ENCODE measurements at regions not wholly inside any gene's neighbourhood (a gene's known extent, or its start where the extent isn't known, plus 50 kb on each side); places are given as distances from the start of the nearest gene placed in this dataset.

GRCh38 chr18:10319026-10319425, 135.4 kb upstream of the APCDD1 start:
- Histone ChIP-seq H3K27ac (ENCODE audit: low read depth in 1 of 2, low read length in 2 of 2) (no peak overlapping the region), H3K4me3 (ENCODE audit: low read length) (no peak overlapping the region), H3K36me3 (ENCODE audit: insufficient read depth, low read length) (no peaks in the 10 kb centered on the region), H3K27me3 (ENCODE audit: control insufficient read depth in 1 of 2, insufficient read depth in 2 of 2, low read length in 2 of 2) (no peaks in the 10 kb centered on the region), H3K9me3 (ENCODE audit: control insufficient read depth in 1 of 2, insufficient read depth in 1 of 2, low read length in 2 of 2) (peaks cover 0 to 4% of the 10 kb centered on the region in 2 experiments), H3K4me1 (ENCODE audit: insufficient read depth, low read length) (no peaks in the 10 kb centered on the region)
- POLR2A ChIA-PET = no interaction called here
- no peaks in the 10 kb centered on the region for H3K4me1 Mint-ChIP-seq (ENCODE audit: low read depth)
- no peak for TF ChIP-seq CTCF (IDR thresholded peaks at IDR 0.05)
- no peaks in the 10 kb centered on the region for H3K9me3 Mint-ChIP-seq
- H3K4me3 Mint-ChIP-seq = no peak overlapping the region
- intact Hi-C loops (cut with DNase I, micrococcal nuclease) = no loop called here
- CTCF ChIA-PET = no interaction called here
- no peak for ATAC-seq (ENCODE audit: poor library complexity)
- no peak overlapping the region for H3K27ac Mint-ChIP-seq
- no peak for DNase-seq
- H3K27me3 Mint-ChIP-seq = no peaks in the 10 kb centered on the region
- H3K36me3 Mint-ChIP-seq (ENCODE audit: low read depth) = no peaks in the 10 kb centered on the region

- TF ChIP-seq CTCF (IDR thresholded peaks at IDR 0.05) = no peak
- no peak overlapping the region for H3K4me3 ChIP-seq (ENCODE audit: low read length)
- H3K4me1 ChIP-seq (ENCODE audit: insufficient read depth, low read length) = no peaks in the 10 kb centered on the region
- ChIA-PET POLR2A (no interaction called here), CTCF (no interaction called here)
- intact Hi-C loops (cut with DNase I, micrococcal nuclease) = no loop called here
- H3K9me3 ChIP-seq (ENCODE audit: control insufficient read depth in 1 of 2, insufficient read depth in 1 of 2, low read length in 2 of 2) = no peaks in the 10 kb centered on the region
- ATAC-seq (ENCODE audit: poor library complexity) = no peak
- Mint-ChIP-seq H3K9me3 (no peaks in the 10 kb centered on the region), H3K4me1 (ENCODE audit: low read depth) (no peaks in the 10 kb centered on the region), H3K36me3 (ENCODE audit: low read depth) (no peaks in the 10 kb centered on the region), H3K4me3 (no peak overlapping the region), H3K27me3 (no peaks in the 10 kb centered on the region), H3K27ac (no peak overlapping the region)
- H3K27ac ChIP-seq (ENCODE audit: low read depth in 1 of 2, low read length in 2 of 2) = no peak overlapping the region
- H3K27me3 ChIP-seq (ENCODE audit: control insufficient read depth in 1 of 2, insufficient read depth in 2 of 2, low read length in 2 of 2) = no peaks in the 10 kb centered on the region
- no peaks in the 10 kb centered on the region for H3K36me3 ChIP-seq (ENCODE audit: insufficient read depth, low read length)
- DNase-seq = no peak
These were observed 134.4 kb upstream of the APCDD1 start for GRCh38 chr18:10319914-10320600.

GRCh38 chr18:10320791-10321190, 133.6 kb upstream of the APCDD1 start:
- no peaks in the 10 kb centered on the region for H3K36me3 Mint-ChIP-seq (ENCODE audit: low read depth)
- no peak overlapping the region for H3K27ac Mint-ChIP-seq
- DNase-seq = no peak
- H3K27me3 ChIP-seq (ENCODE audit: control insufficient read depth in 1 of 2, insufficient read depth in 2 of 2, low read length in 2 of 2) = no peaks in the 10 kb centered on the region
- CTCF ChIA-PET = no interaction called here
- no peaks in the 10 kb centered on the region for H3K4me1 Mint-ChIP-seq (ENCODE audit: low read depth)
- no peak overlapping the region for H3K27ac ChIP-seq (ENCODE audit: low read depth in 1 of 2, low read length in 2 of 2)
- POLR2A ChIA-PET = no interaction called here
- no peaks in the 10 kb centered on the region for H3K4me1 ChIP-seq (ENCODE audit: insufficient read depth, low read length)
- H3K36me3 ChIP-seq (ENCODE audit: insufficient read depth, low read length) = no peaks in the 10 kb centered on the region
- H3K4me3 Mint-ChIP-seq = no peak overlapping the region
- no peaks in the 10 kb centered on the region for H3K9me3 Mint-ChIP-seq
- ATAC-seq (ENCODE audit: poor library complexity) = no peak
- TF ChIP-seq CTCF (IDR thresholded peaks at IDR 0.05) = no peak
- H3K27me3 Mint-ChIP-seq = no peaks in the 10 kb centered on the region
- H3K4me3 ChIP-seq (ENCODE audit: low read length) = no peak overlapping the region
- intact Hi-C loops (cut with DNase I, micrococcal nuclease) = no loop called here
- no peaks in the 10 kb centered on the region for H3K9me3 ChIP-seq (ENCODE audit: control insufficient read depth in 1 of 2, insufficient read depth in 1 of 2, low read length in 2 of 2)
